SK-N-MC (cell line): ENCODE measurements at regions not wholly inside any gene's neighbourhood (a gene's known extent, or its start where the extent isn't known, plus 50 kb on each side); places are given as distances from the start of the nearest gene placed in this dataset.

ENCODE experiments used
- EZH2 ChIP-seq: fragments of 200-600 bp; sonication (generic); IDR thresholded peaks from one replicate; pipeline ENCODE4 v1.6.1; 2017; ENCODE audit warnings: antibody characterized with exemption
- POLR2AphosphoS5 ChIP-seq: IDR thresholded peaks from 2 replicates; pipeline ENCODE4 v1.6.1; 2012; ENCODE audit warnings: mild to moderate bottlenecking, low read depth, low read length, borderline replicate concordance

- TF ChIP-seq POLR2AphosphoS5, result no peak
- TF ChIP-seq EZH2, result no peak
Measured at GRCh38 chr19:31981545-31981944, 363.9 kb upstream of the ZNF507 start.
